Activated CD8-positive, alpha-beta memory T cell treated with anti-CD3 and anti-CD28 coated beads, Interleukin-2, amount 50 U/mL, for 48 hours (primary cell): ENCODE measurements at regions not wholly inside any gene's neighbourhood (a gene's known extent, or its start where the extent isn't known, plus 50 kb on each side); places are given as distances from the start of the nearest gene placed in this dataset.

Experiments
- DNase-seq: peaks from one replicate; pipeline ENCODE4 v3.0.0-alpha.2; 2020

GRCh38 chr3:76645724-76646123 is 394.2 kb upstream of the ROBO2 start:
- no peak for DNase-seq

- no peak for DNase-seq
Observed at GRCh38 chr3:76646921-76647562, 392.9 kb upstream of the ROBO2 start.

GRCh38 chr3:76651784-76652183 is 388.1 kb upstream of the ROBO2 start:
- no peak for DNase-seq

GRCh38 chr3:76652524-76652923 is 387.4 kb upstream of the ROBO2 start:
- DNase-seq = no peak

- DNase-seq = no peak
Observed at GRCh38 chr3:76653640-76654251, 386.2 kb upstream of the ROBO2 start.

- no peak for DNase-seq
Observed at GRCh38 chr3:76656531-76657070, 383.3 kb upstream of the ROBO2 start.

GRCh38 chr3:76657909-76658308 is 382.0 kb upstream of the ROBO2 start:
- DNase-seq = no peak

- no peak for DNase-seq
Observed at GRCh38 chr3:76661527-76662250, 378.2 kb upstream of the ROBO2 start.

- DNase-seq = no peak
Observed at GRCh38 chr3:76664816-76665215, 375.1 kb upstream of the ROBO2 start.

- DNase-seq = no peak
Observed at GRCh38 chr3:76668653-76669052, 371.2 kb upstream of the ROBO2 start.

- DNase-seq = no peak
Observed at GRCh38 chr3:76669322-76669721, 370.6 kb upstream of the ROBO2 start.

GRCh38 chr3:76673171-76673570 is 366.7 kb upstream of the ROBO2 start:
- DNase-seq = no peak

GRCh38 chr3:76679541-76679940 is 360.4 kb upstream of the ROBO2 start:
- DNase-seq = no peak

GRCh38 chr3:76683256-76683655 is 356.6 kb upstream of the ROBO2 start:
- no peak for DNase-seq

- DNase-seq = no peak
Observed at GRCh38 chr3:76684946-76685345, 355.0 kb upstream of the ROBO2 start.

GRCh38 chr3:76685858-76686257 is 354.0 kb upstream of the ROBO2 start:
- DNase-seq = no peak

GRCh38 chr3:76687019-76687418 is 352.9 kb upstream of the ROBO2 start:
- DNase-seq = no peak

GRCh38 chr3:76694063-76694462 is 345.8 kb upstream of the ROBO2 start:
- no peak for DNase-seq

GRCh38 chr3:76698136-76698706 is 341.7 kb upstream of the ROBO2 start:
- DNase-seq = no peak

- no peak for DNase-seq
Observed at GRCh38 chr3:76699846-76700245, 340.1 kb upstream of the ROBO2 start.

GRCh38 chr3:76700323-76700722 is 339.6 kb upstream of the ROBO2 start:
- DNase-seq = no peak

GRCh38 chr3:76702676-76703075 is 337.2 kb upstream of the ROBO2 start:
- DNase-seq = no peak

GRCh38 chr3:76715426-76715825 is 324.5 kb upstream of the ROBO2 start:
- no peak for DNase-seq

- no peak for DNase-seq
Observed at GRCh38 chr3:76723366-76723765, 316.5 kb upstream of the ROBO2 start.
